ENCODE measurements at regions not wholly inside any gene's neighbourhood (a gene's known extent, or its start where the extent isn't known, plus 50 kb on each side); places are given as distances from the start of the nearest gene placed in this dataset.

DNA sequence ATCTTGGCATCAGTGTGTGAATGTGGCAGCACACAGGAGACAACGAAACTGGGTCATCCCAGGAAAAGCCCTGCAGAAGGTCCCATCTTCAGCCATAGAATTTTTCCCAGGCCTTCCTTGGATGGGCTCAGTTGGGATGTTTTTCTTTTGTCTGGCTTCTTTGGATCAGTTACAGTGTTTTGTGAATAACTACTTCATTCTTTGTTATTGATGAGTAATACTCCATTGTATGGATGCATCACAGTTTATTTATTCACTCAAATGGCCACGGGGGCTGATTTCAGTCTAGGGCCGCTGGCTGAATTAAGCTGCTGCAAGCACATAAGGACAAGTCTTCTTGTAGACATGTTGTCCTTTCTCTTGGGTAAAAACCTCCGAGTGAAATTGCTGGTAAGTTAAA is 81.3 kb upstream of the CD93 start:
- Histone ChIP-seq H3K9ac (ENCODE audit: low read depth in 1 of 2, low read length in 2 of 2) (no peak overlapping the region), H3K4me3 (ENCODE audit: low read depth in 1 of 3, low read length in 3 of 3) (no peak overlapping the region), H3K36me3 (ENCODE audit: control insufficient read depth in 4 of 4, insufficient read depth in 3 of 4, low read depth in 1 of 4, low read length in 3 of 4) (no peaks in the 10 kb centered on the region), H3K4me1 (ENCODE audit: control insufficient read depth in 4 of 4, insufficient read depth in 4 of 4, low read length in 3 of 4) (no peaks in the 10 kb centered on the region), H3K27me3 (ENCODE audit: control insufficient read depth in 4 of 4, insufficient read depth in 4 of 4, low read length in 3 of 4) (no peaks in the 10 kb centered on the region), H3K27ac (ENCODE audit: low read depth in 1 of 2, low read length in 2 of 2) (no peak overlapping the region), H3K9me3 (ENCODE audit: control insufficient read depth in 4 of 4, low read length in 3 of 4) (no peaks in the 10 kb centered on the region)
- DNase-seq (ENCODE audit: low spot score), result no peak
- TF ChIP-seq SP1 (IDR thresholded peaks at IDR 0.05), result no peak
- no peak for TF ChIP-seq FOXA2 (IDR thresholded peaks at IDR 0.05)
- TF ChIP-seq, protein P1, sequence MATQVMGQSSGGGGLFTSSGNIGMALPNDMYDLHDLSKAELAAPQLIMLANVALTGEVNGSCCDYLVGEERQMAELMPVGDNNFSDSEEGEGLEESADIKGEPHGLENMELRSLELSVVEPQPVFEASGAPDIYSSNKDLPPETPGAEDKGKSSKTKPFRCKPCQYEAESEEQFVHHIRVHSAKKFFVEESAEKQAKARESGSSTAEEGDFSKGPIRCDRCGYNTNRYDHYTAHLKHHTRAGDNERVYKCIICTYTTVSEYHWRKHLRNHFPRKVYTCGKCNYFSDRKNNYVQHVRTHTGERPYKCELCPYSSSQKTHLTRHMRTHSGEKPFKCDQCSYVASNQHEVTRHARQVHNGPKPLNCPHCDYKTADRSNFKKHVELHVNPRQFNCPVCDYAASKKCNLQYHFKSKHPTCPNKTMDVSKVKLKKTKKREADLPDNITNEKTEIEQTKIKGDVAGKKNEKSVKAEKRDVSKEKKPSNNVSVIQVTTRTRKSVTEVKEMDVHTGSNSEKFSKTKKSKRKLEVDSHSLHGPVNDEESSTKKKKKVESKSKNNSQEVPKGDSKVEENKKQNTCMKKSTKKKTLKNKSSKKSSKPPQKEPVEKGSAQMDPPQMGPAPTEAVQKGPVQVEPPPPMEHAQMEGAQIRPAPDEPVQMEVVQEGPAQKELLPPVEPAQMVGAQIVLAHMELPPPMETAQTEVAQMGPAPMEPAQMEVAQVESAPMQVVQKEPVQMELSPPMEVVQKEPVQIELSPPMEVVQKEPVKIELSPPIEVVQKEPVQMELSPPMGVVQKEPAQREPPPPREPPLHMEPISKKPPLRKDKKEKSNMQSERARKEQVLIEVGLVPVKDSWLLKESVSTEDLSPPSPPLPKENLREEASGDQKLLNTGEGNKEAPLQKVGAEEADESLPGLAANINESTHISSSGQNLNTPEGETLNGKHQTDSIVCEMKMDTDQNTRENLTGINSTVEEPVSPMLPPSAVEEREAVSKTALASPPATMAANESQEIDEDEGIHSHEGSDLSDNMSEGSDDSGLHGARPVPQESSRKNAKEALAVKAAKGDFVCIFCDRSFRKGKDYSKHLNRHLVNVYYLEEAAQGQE (IDR thresholded peaks at IDR 0.05), result no peak
- no peak for TF ChIP-seq GABPA (IDR thresholded peaks at IDR 0.05 in 1 of 2, conservative IDR thresholded peaks at IDR 0.05 in 1 of 2)
- TF ChIP-seq YY1 (IDR thresholded peaks at IDR 0.05), result no peak
- TF ChIP-seq, protein P2, sequence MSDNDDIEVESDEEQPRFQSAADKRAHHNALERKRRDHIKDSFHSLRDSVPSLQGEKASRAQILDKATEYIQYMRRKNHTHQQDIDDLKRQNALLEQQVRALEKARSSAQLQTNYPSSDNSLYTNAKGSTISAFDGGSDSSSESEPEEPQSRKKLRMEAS (IDR thresholded peaks at IDR 0.05), result no peak
- no peak for TF ChIP-seq HNF4A (conservative IDR thresholded peaks at IDR 0.05)
- TF ChIP-seq TAF1 (conservative IDR thresholded peaks at IDR 0.05), result no peak
- no peak for TF ChIP-seq RXRA (IDR thresholded peaks at IDR 0.05)
- no peak for TF ChIP-seq EGR1 (IDR thresholded peaks at IDR 0.05; ENCODE audit: low read depth in 2 of 2)
- TF ChIP-seq RAD21 (IDR thresholded peaks at IDR 0.05), result no peak
- 90% methylated on average over 4 of the region's 4 CpGs for WGBS

DNA sequence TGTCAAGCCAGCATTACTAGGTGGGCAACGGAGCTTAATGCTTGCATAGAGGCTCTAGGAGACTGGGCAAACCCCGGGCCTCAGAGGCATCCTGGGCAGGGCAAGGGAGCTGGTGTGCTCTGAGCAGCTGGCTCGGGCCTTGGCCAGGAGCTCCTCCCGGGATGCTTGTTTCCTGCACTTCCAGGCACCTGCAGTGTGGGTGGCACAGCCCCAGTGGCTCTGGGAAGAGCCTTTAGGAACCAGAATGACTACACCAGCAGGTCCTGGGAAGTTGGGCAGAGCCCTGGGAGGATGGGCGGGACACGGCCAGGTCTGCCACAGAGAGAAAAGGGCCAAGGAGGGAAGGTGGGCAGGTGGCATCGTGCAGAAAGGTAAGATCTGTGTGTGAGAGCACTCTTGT is 80.4 kb upstream of the CD93 start:
- Histone ChIP-seq H3K27ac (ENCODE audit: low read depth in 1 of 2, low read length in 2 of 2) (no peak overlapping the region), H3K9ac (ENCODE audit: low read depth in 1 of 2, low read length in 2 of 2) (no peak overlapping the region), H3K4me3 (ENCODE audit: low read depth in 1 of 3, low read length in 3 of 3) (no peak overlapping the region), H3K9me3 (ENCODE audit: control insufficient read depth in 4 of 4, low read length in 3 of 4) (no peaks in the 10 kb centered on the region), H3K36me3 (ENCODE audit: control insufficient read depth in 4 of 4, insufficient read depth in 3 of 4, low read depth in 1 of 4, low read length in 3 of 4) (no peaks in the 10 kb centered on the region), H3K27me3 (ENCODE audit: control insufficient read depth in 4 of 4, insufficient read depth in 4 of 4, low read length in 3 of 4) (no peaks in the 10 kb centered on the region), H3K4me1 (ENCODE audit: control insufficient read depth in 4 of 4, insufficient read depth in 4 of 4, low read length in 3 of 4) (no peaks in the 10 kb centered on the region)
- no peak for TF ChIP-seq RAD21 (IDR thresholded peaks at IDR 0.05)
- no peak for TF ChIP-seq EGR1 (IDR thresholded peaks at IDR 0.05; ENCODE audit: low read depth in 2 of 2)
- TF ChIP-seq, protein P2 (IDR thresholded peaks at IDR 0.05), result no peak
- TF ChIP-seq HNF4G (IDR thresholded peaks at IDR 0.05), result no peak
- no peak for TF ChIP-seq FOXA2 (IDR thresholded peaks at IDR 0.05)
- TF ChIP-seq FOXA1 (IDR thresholded peaks at IDR 0.05), result no peak
- no peak for TF ChIP-seq RXRA (IDR thresholded peaks at IDR 0.05)
- TF ChIP-seq, protein P3, sequence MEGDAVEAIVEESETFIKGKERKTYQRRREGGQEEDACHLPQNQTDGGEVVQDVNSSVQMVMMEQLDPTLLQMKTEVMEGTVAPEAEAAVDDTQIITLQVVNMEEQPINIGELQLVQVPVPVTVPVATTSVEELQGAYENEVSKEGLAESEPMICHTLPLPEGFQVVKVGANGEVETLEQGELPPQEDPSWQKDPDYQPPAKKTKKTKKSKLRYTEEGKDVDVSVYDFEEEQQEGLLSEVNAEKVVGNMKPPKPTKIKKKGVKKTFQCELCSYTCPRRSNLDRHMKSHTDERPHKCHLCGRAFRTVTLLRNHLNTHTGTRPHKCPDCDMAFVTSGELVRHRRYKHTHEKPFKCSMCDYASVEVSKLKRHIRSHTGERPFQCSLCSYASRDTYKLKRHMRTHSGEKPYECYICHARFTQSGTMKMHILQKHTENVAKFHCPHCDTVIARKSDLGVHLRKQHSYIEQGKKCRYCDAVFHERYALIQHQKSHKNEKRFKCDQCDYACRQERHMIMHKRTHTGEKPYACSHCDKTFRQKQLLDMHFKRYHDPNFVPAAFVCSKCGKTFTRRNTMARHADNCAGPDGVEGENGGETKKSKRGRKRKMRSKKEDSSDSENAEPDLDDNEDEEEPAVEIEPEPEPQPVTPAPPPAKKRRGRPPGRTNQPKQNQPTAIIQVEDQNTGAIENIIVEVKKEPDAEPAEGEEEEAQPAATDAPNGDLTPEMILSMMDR (IDR thresholded peaks at IDR 0.05; ENCODE audit: low read depth, low read length, missing input control), result no peak
- TF ChIP-seq SP1 (IDR thresholded peaks at IDR 0.05), result no peak
- DNase-seq (ENCODE audit: low spot score), result no peak
- 89% methylated on average over 7 of the region's 7 CpGs for WGBS
